NCI-H146 treated with DMSO at 0.1 percent for 48 hours (cell line): ENCODE measurements at regions not wholly inside any gene's neighbourhood (a gene's known extent, or its start where the extent isn't known, plus 50 kb on each side); places are given as distances from the start of the nearest gene placed in this dataset.
"Not testable (repeated sequence)": the region's sequence is repeated elsewhere in the genome, so short reads cannot be mapped to it uniquely, and the experiment has no call there.

Experiments
- DNase-seq: peaks from one replicate; lab custom pipeline; 2025; ENCODE audit not compliant: unreplicated experiment; lab: John Stamatoyannopoulos, UW

- no peak for DNase-seq
Observed at GRCh38 chr12:18008642-18009041, 81.4 kb downstream of the RERGL start.

GRCh38 chr12:17999174-17999801 is 90.7 kb downstream of the RERGL start:
- DNase-seq = no peak

- peak; percentile 73 for DNase-seq
Observed at GRCh38 chr12:17992002-17992656, 97.9 kb downstream of the RERGL start.

- no peak for DNase-seq
Observed at GRCh38 chr12:17982556-17982955, 107.4 kb downstream of the RERGL start.

- DNase-seq = peak; percentile 46
Observed at GRCh38 chr12:17976202-17976601, 113.8 kb downstream of the RERGL start.

DNA sequence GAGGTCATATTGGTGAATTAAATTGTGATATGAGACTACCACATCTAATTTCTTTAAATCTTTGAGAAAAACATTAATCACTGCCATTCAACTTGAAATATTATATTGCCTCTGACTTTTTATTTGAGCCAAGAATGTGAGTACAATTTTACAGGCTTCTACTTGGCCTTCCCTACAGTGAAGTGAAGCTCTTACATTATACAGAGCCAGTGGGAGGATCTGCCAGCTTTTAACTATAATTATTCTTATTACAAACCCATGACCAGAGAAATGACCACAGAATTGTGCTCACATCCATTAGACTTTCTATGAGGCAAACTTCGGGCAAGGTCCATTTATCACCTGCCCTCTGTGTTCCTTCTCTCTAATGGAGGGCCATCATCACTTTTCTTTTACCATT is 114.2 kb downstream of the RERGL start:
- no peak for DNase-seq

DNA sequence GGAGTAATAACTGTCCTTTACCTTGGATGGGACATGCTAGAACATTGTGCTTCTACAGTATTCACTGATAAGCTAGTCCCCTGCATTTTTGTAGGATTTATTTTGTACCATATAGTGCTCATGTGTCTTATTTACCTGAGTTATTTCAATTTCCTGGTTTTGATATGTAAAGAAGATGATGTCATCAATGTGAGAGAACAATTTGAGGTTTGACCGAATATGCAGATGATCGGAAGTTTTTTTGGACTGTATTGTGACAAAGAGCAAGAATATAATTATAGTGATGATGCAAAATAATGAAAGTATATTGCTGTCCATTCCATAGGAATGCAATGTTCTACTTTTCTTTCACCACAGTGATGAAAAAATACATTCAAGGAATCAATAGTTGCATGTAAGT is 114.8 kb downstream of the RERGL start:
- DNase-seq = no peak

DNA sequence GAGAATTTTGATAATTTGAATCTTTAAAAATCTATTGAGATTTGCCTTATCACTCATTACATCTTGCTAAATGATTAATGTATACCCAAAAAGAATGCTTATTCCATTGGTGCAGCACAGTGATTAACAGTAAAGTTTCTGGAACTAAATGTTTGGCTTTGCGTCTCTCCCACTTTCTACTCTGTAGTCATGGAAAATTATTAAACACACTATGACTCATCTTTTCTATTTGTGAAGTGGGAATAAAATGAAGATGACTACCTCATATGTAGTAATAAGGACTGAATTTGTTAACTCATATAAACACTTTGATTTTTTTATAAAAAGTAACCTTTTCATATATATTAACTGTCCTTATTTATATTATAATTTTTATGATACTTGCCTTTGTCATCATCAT is 118.1 kb downstream of the RERGL start:
- DNase-seq = no peak

GRCh38 chr12:17954788-17955187 is 135.2 kb downstream of the RERGL start:
- no peak for DNase-seq

DNA sequence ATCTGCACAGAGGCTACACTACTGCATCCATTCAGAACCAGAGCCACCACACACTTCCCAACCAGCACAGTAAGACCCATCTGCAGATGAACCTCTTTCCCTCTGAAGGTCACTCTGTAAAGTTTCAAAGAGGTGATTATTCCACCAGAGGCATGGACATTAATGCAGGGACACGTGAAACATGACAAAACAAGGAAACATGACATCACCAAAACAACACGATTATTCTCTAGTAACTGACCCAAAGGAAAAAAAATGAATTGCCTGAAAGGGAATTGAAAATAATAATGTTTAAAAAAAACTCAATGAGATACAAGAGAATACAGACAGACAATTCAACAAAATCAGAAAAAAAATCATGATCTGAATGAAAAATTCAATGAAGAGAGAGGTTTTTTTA is 139.1 kb downstream of the RERGL start:
- DNase-seq = no peak

- DNase-seq = no peak
Observed at GRCh38 chr12:17949558-17950141, 140.3 kb downstream of the RERGL start.

DNA sequence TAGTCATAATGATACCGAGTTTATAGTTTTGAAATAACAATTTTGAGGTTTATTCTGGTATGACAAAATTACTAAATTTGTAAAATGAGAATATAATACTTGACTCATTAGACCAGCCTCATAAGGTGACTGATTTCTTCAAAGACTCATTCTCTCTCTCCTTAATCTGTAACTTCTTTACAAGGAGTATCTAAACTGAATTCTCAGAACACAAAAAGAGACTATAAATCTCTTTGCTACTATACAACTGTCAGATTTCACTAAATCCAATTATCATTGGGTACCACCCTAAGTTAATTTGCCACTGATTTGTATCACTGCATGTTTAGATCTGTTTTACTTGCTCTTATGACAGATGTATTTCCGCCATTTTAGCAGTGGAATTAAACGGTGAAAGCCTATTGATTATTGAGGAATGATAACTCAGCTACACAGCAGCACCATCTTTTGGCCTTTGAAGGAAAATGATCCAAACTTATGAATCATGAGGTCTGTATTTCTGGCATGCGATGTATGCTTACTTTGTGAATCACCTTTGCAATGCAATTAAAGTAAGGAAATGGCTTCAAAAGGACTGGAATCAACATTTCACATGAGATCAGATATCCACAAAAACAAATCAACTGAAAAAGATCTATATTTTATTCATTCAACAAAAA is 161.2 kb downstream of the RERGL start:
- DNase-seq = peak; percentile 85

GRCh38 chr12:17918013-17918412 is 172.0 kb downstream of the RERGL start:
- no peak for DNase-seq

DNA sequence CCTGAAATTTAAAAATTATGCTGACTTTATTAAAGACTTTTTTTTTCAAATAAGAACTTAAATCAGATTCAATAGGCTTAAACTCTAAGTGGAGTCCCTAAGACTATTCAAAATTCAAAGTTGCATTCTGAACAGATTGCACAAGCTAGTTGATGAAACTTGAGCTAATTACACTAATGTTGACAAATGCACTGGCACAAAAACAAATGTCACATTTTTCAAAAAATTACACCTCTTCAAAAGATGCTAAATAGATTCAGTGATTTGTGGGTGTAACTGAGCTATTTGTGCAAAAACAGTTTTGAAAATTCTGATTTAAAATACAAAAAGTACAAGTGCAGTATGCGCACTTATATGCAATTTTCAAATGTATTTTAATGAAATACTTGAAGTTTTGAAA is 205.4 kb downstream of the RERGL start:
- DNase-seq = no peak

GRCh38 chr12:17878714-17879113 is 211.3 kb downstream of the RERGL start:
- DNase-seq = no peak

DNA sequence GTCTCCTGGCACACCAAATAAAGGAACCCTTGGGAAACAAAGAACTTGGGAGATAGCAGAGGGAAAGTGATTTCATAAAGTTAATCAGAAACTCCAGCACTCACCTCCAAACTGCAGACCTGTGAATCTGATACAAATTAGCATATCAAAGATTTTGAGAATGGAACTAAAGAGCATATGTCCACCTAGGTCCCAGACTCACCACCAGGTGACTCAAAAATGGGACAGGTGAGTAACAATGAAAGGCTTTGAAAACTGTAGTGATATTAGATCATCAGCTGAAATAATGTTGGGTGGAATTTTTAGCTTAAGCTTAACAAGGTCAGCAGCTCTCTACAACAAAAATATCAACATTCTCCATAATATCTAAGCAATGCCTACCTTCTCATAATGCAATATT is 214.8 kb downstream of the RERGL start:
- DNase-seq = no peak

DNA sequence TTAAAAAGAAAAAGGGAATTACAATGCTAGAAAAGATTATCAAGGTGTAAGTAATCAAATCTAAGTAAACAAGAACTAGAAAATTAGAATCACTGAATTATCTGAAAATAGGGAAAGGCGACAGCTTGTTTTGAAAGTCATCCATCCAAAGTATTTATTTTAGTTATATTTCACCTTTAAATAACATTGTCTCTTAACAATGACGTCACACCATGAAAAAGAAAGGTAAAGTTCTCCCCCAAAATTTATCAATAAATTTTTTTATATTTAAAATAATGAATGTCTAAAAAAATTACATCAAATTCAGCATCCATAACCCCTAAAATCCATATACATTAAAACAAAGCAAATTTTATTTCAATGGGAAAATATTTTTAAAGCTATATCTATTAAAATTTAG is 223.2 kb downstream of the RERGL start:
- no peak for DNase-seq

DNA sequence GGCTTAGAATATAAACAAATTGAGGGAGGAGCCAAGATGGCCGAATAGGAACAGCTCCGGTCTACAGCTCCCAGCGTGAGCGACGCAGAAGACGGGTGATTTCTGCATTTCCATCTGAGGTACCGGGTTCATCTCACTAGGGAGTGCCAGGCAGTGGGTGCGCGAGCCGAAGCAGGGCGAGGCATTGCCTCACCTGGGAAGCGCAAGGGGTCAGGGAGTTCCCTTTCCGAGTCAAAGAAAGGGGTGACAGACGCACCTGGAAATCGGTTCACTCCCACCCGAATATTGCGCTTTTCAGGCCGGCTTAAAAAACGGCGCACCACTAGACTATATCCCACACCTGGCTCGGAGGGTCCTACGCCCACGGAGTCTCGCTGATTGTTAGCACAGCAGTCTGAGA is 234.4 kb downstream of the RERGL start:
- DNase-seq = not testable (repeated sequence)

- no peak for DNase-seq
Observed at GRCh38 chr12:17853054-17853453, 236.9 kb downstream of the RERGL start.

DNA sequence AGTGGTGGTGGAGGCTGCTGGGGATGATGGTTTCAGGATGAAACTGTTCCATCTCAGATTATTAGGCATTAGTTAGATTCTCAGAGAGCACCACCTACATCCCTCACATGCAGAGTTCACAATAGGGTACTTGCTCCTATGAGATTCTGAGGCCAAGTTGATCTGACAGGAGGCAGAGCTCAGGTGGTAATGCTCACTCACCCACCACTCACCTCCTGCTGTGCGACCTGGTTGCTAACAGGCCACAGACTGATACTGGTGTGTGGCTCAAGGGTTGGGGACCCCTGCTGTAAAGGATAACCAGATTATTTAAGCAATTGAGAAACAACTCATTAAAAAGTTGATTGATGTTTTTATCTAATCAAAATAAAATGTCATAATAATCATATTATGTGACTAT is 248.5 kb downstream of the RERGL start:
- DNase-seq = no peak

- no peak for DNase-seq
Observed at GRCh38 chr12:17829813-17830212, 260.2 kb downstream of the RERGL start.

- no peak for DNase-seq
Observed at GRCh38 chr12:17818931-17819330, 271.1 kb downstream of the RERGL start.
